A549 (cell line): ENCODE measurements at regions not wholly inside any gene's neighbourhood (a gene's known extent, or its start where the extent isn't known, plus 50 kb on each side); places are given as distances from the start of the nearest gene placed in this dataset.
A peak's percentile ranks its signal among the peaks of the same experiment; 100 is the strongest.

ENCODE experiments used
- ATAC-seq, 2 experiments: fragments of 200-7000 bp in 1 of 2; fragments of >200 bp in 1 of 2; cut with Nextera tagmentation in 1 of 2; cut with Tn5 transposase in 1 of 2; 3 replicates each; pipeline versions ENCODE4 v1.8.0 to v1.9.1; 2018 to 2020; ENCODE audit warnings: mild to moderate bottlenecking in 1 of 2, moderate library complexity in 1 of 2
- CTCF ChIA-PET: fragments of 300-600 bp; sonication (Branson Sonifier 250); formaldehyde crosslinking; extraction: SDS; loops from one replicate; lab custom pipeline; 2021; ENCODE audit warnings: antibody characterized with exemption, inconsistent platforms; lab: Yijun Ruan, JAX
- POLR2A ChIA-PET: fragments of 350-600 bp; formaldehyde crosslinking; extraction: SDS; loops from one replicate; lab custom pipeline; 2021; ENCODE audit warnings: antibody characterized with exemption, inconsistent platforms; lab: Yijun Ruan, JAX
- DNase-seq, 2 experiments: peaks; one replicate each; pipeline versions ENCODE4 v3.0.0 to v3.0.0-alpha.2; 2011 to 2016; ENCODE audit warnings: low read depth in 1 of 2, low spot score in 1 of 2
- FAIRE-seq: peaks from 2 replicates; lab custom pipeline; 2011; peaks lifted over from hg19 to GRCh38; lab: Jason Lieb, UNC
- H3K27ac ChIP-seq, 2 experiments: fragments of >200 bp; sonication (Bioruptor Twin); formaldehyde crosslinking; 3 replicates each; pipeline ENCODE4 v1.5.1; 2016 to 2017
- H3K4me1 ChIP-seq: fragments of >200 bp; sonication (Bioruptor Twin); formaldehyde crosslinking; 3 replicates; pipeline ENCODE4 v1.6.1; 2016
- H3K4me2 ChIP-seq: fragments of >200 bp; sonication (Bioruptor Twin); formaldehyde crosslinking; 3 replicates; pipeline ENCODE4 v1.6.1; 2016
- H3K4me3 ChIP-seq: fragments of >200 bp; sonication (Bioruptor Twin); formaldehyde crosslinking; 3 replicates; pipeline ENCODE4 v1.5.1; 2016
- H3K9me3 ChIP-seq: fragments of >200 bp; sonication (Bioruptor Twin); formaldehyde crosslinking; 3 replicates; pipeline ENCODE4 v1.6.1; 2016
- CBX2 ChIP-seq: fragments of 200-600 bp; sonication (generic); IDR thresholded peaks from 2 replicates; pipeline ENCODE4 v1.6.1; 2016; ENCODE audit warnings: low read depth, mild to moderate bottlenecking, borderline replicate concordance
- CBX8 ChIP-seq: fragments of 200-600 bp; sonication (generic); IDR thresholded peaks from 2 replicates; pipeline ENCODE4 v1.6.1; 2016
- CTCF ChIP-seq: fragments of >200 bp; sonication (Bioruptor Twin); formaldehyde crosslinking; IDR thresholded peaks from 3 replicates; pipeline ENCODE4 v1.5.1; 2016
- EHF ChIP-seq: fragments of 250-450 bp; sonication (Bioruptor Pico); IDR thresholded peaks from 2 replicates; pipeline ENCODE4 v1.5.0; 2020; ENCODE audit warnings: mild to moderate bottlenecking
- FOSB ChIP-seq: fragments of 250-450 bp; sonication (Bioruptor Pico); IDR thresholded peaks from 2 replicates; pipeline ENCODE4 v1.5.0; 2020; ENCODE audit warnings: mild to moderate bottlenecking, moderate library complexity
- HEYL ChIP-seq: fragments of 250-450 bp; sonication (Bioruptor Pico); IDR thresholded peaks from 2 replicates; pipeline ENCODE4 v1.8.0; 2021; ENCODE audit warnings: mild to moderate bottlenecking, moderate library complexity
- HMGXB4 ChIP-seq: fragments of 250-450 bp; sonication (Bioruptor Pico); IDR thresholded peaks from 2 replicates; pipeline ENCODE4 v1.5.0; 2021; ENCODE audit warnings: mild to moderate bottlenecking, moderate library complexity, borderline replicate concordance
- HOXA7 ChIP-seq: fragments of 250-450 bp; sonication (Bioruptor Pico); IDR thresholded peaks from 2 replicates; pipeline ENCODE4 v1.5.0; 2020; ENCODE audit warnings: mild to moderate bottlenecking, moderate library complexity
- HOXB5 ChIP-seq: fragments of 250-450 bp; sonication (Bioruptor Pico); IDR thresholded peaks from 2 replicates; pipeline ENCODE4 v1.5.0; 2020; ENCODE audit warnings: mild to moderate bottlenecking, moderate library complexity
- KDM1A ChIP-seq: fragments of 200-600 bp; sonication (generic); IDR thresholded peaks from 2 replicates; pipeline ENCODE4 v1.6.1; 2016; ENCODE audit warnings: low read depth, mild to moderate bottlenecking
- KDM5A ChIP-seq: fragments of 200-600 bp; sonication (generic); IDR thresholded peaks from 2 replicates; pipeline ENCODE4 v1.6.1; 2016; ENCODE audit warnings: antibody characterized with exemption, mild to moderate bottlenecking
- MAFK ChIP-seq: fragments of 450-650 bp; IDR thresholded peaks from 2 replicates; pipeline ENCODE4 v1.6.1; 2014; ENCODE audit not compliant: partially characterized antibody
- MAZ ChIP-seq: fragments of 150-350 bp; IDR thresholded peaks from 2 replicates; pipeline ENCODE4 v1.6.1; 2014; ENCODE audit warnings: antibody characterized with exemption, low read depth, low read length, borderline replicate concordance
- PBX3 ChIP-seq: IDR thresholded peaks from 2 replicates; pipeline ENCODE4 v1.6.1; 2012
- PHF8 ChIP-seq: fragments of 200-600 bp; sonication (generic); IDR thresholded peaks from 2 replicates; pipeline ENCODE4 v1.6.1; 2016; ENCODE audit warnings: low read depth, mild to moderate bottlenecking, antibody characterized with exemption, moderate library complexity, borderline replicate concordance
- POLR2AphosphoS2 ChIP-seq: conservative IDR thresholded peaks from 2 replicates; pipeline ENCODE4 v1.6.1; 2012; ENCODE audit warnings: low read length, improper control_type of control experiment, inconsistent platforms
- RFX5 ChIP-seq: fragments of 450-650 bp; IDR thresholded peaks from 2 replicates; pipeline ENCODE4 v1.7.1; 2014; ENCODE audit warnings: antibody characterized with exemption, mild to moderate bottlenecking, moderate library complexity
- SMC3 ChIP-seq: fragments of >200 bp; sonication (Bioruptor Twin); formaldehyde crosslinking; IDR thresholded peaks from 3 replicates; pipeline ENCODE4 v1.6.1; 2018; ENCODE audit warnings: inconsistent platforms
- SREBF2 ChIP-seq: fragments of 450-650 bp; IDR thresholded peaks from 2 replicates; pipeline ENCODE4 v1.6.1; 2014; ENCODE audit warnings: mild to moderate bottlenecking, moderate library complexity
- USF2 ChIP-seq: fragments of 450-650 bp; IDR thresholded peaks from 2 replicates; pipeline ENCODE4 v1.6.1; 2014; ENCODE audit warnings: antibody characterized with exemption
- ZFP36 ChIP-seq: fragments of 450-650 bp; IDR thresholded peaks from 2 replicates; pipeline ENCODE4 v1.6.1; 2014; ENCODE audit warnings: borderline replicate concordance; ENCODE audit not compliant: partially characterized antibody
- WGBS: methylation state at CpG from one replicate; pipeline ENCODE4 v1.1.6; 2017; ENCODE audit errors: missing lambda C conversion rate; 5-methylcytosine and 5-hydroxymethylcytosine counted together

GRCh38 chr2:88857951-88858411, 166.5 kb downstream of the RPIA start:
- TF ChIP-seq MAZ: no peak
- TF ChIP-seq POLR2AphosphoS2: no peak
- TF ChIP-seq HMGXB4 (CRISPR knock-in tag): no peak
- TF ChIP-seq CBX8: no peak
- no peak for TF ChIP-seq RFX5
- no peak for TF ChIP-seq ZFP36
- TF ChIP-seq HEYL (CRISPR knock-in tag): no peak
- no peak for TF ChIP-seq MAFK
- TF ChIP-seq HOXA7 (CRISPR knock-in tag): no peak
- no peak for TF ChIP-seq USF2
- no peak for TF ChIP-seq PBX3
- no peak for TF ChIP-seq FOSB (CRISPR knock-in tag)
- TF ChIP-seq SMC3: no peak
- TF ChIP-seq EHF (CRISPR knock-in tag): no peak
- DNase-seq (peak in 1 of 2 experiments; percentile 6), FAIRE-seq (no peak), ATAC-seq (peak in 1 of 2 experiments; percentile 33; a peak in 3 of 6 replicates)
- ChIA-PET POLR2A (no interaction called here), CTCF (no interaction called here)
- no peak overlapping the region for H3K27ac ChIP-seq
- no peaks in the 10 kb centered on the region for H3K9me3 ChIP-seq
- no peaks in the 10 kb centered on the region for H3K4me1 ChIP-seq
- WGBS: 75% methylated on average over 7 of the region's 7 CpGs
- H3K4me3 ChIP-seq: no peak overlapping the region
- H3K4me2 ChIP-seq: no peak overlapping the region

- TF ChIP-seq SREBF2 (no peak), HOXA7 (CRISPR knock-in tag) (no peak), PHF8 (no peak), MAFK (no peak), KDM5A (no peak), CTCF (no peak), HOXB5 (CRISPR knock-in tag) (no peak), FOSB (CRISPR knock-in tag) (no peak), CBX2 (no peak), KDM1A (no peak)
- no peak for FAIRE-seq
- 72% methylated on average over 16 of the region's 16 CpGs for WGBS
Observed at GRCh38 chr2:88859461-88859860, 168.0 kb downstream of the RPIA start.

More at GRCh38 chr2:88859461-88859860, 168.0 kb downstream of the RPIA start:
- Histone ChIP-seq H3K27ac (no peak overlapping the region), H3K4me2 (no peak overlapping the region), H3K9me3 (no peaks in the 10 kb centered on the region), H3K4me3 (no peak overlapping the region), H3K4me1 (no peaks in the 10 kb centered on the region)
- POLR2A ChIA-PET: no interaction called here
- no peak for ATAC-seq
- CTCF ChIA-PET: interaction anchor here (1.0 to 4.4 kb wide), 3 partner anchors 14 to 111 kb away, joined by 4 to 29 read pairs (median 5); no protein-coding TSS in a partner anchor
- no peak for DNase-seq
